ENCODE measurements at regions not wholly inside any gene's neighbourhood (a gene's known extent, or its start where the extent isn't known, plus 50 kb on each side); places are given as distances from the start of the nearest gene placed in this dataset.

- TF ChIP-seq TAF1 (IDR thresholded peaks at IDR 0.05; ENCODE audit: low read depth, low read length) (no peak), POLR2A (IDR thresholded peaks at IDR 0.05; ENCODE audit: low read depth, low read length) (no peak), POU2F2 (IDR thresholded peaks at IDR 0.05; ENCODE audit: low read depth, low read length) (no peak), POLR2AphosphoS5 (IDR thresholded peaks at IDR 0.05; ENCODE audit: low read depth, low read length) (no peak), SPI1 (IDR thresholded peaks at IDR 0.05; ENCODE audit: low read depth, low read length) (no peak)
Measured at GRCh38 chr1:193346085-193346484, 159.7 kb upstream of the B3GALT2 start.
